Right lobe of liver (tissue), 4 donors: ENCODE measurements at regions not wholly inside any gene's neighbourhood (a gene's known extent, or its start where the extent isn't known, plus 50 kb on each side); places are given as distances from the start of the nearest gene placed in this dataset.
"Not testable (repeated sequence)": the region's sequence is repeated elsewhere in the genome, so short reads cannot be mapped to it uniquely, and the experiment has no call there.

ENCODE experiments used
- CTCF ChIP-seq, 4 donors: fragments of 200-600 bp in 3 of 4; fragments of 450-650 bp in 1 of 4; IDR thresholded peaks; one replicate each; pipeline versions ENCODE4 v1.5.1 to v1.8.0; 2016 to 2022; ENCODE audit warnings: antibody characterized with exemption in 4 of 4, mild to moderate bottlenecking in 2 of 4
- POLR2A ChIP-seq: fragments of 450-650 bp; IDR thresholded peaks from one replicate; pipeline ENCODE4 v1.6.1; 2017; ENCODE audit warnings: antibody characterized with exemption, mild to moderate bottlenecking
- donor health status: DM: no; HTN: no; CAD: no.
- donor health status: DM: no; HTN: no; CAD: no.
- donor health status: DM: no; HTN: yes; CAD: no.

- not testable (repeated sequence) for TF ChIP-seq CTCF (IDR thresholded peaks at IDR 0.05); POLR2A
Observed at GRCh38 chr16:29197494-29198100, 208.9 kb downstream of the NPIPB11 start.
